Suprapubic skin (tissue), 4 donors: ENCODE measurements at regions not wholly inside any gene's neighbourhood (a gene's known extent, or its start where the extent isn't known, plus 50 kb on each side); places are given as distances from the start of the nearest gene placed in this dataset.

Experiments
- EP300 ChIP-seq: sonication (generic); formaldehyde crosslinking; IDR thresholded peaks from one replicate; pipeline ENCODE4 v1.6.1; 2017; ENCODE audit warnings: antibody characterized with exemption
- POLR2A ChIP-seq, 2 donors: fragments of 450-650 bp; IDR thresholded peaks; one replicate each; pipeline ENCODE4 v1.6.1; 2017; ENCODE audit warnings: antibody characterized with exemption in 2 of 2, mild to moderate bottlenecking in 2 of 2, moderate library complexity in 2 of 2
- POLR2AphosphoS5 ChIP-seq, 3 donors: sonication (generic); formaldehyde crosslinking; IDR thresholded peaks; one replicate each; pipeline ENCODE4 v1.6.1; 2017; ENCODE audit warnings: antibody characterized with exemption in 3 of 3
- TF ChIP-seq, protein P1 (sequence below), 2 donors: fragments of 200-600 bp in 1 of 2; fragments of 450-650 bp in 1 of 2; sonication (generic) in 1 of 2; IDR thresholded peaks; one replicate each; pipeline ENCODE4 v1.5.1; 2016 to 2019; ENCODE audit warnings: antibody characterized with exemption in 2 of 2, mild to moderate bottlenecking in 1 of 2, moderate library complexity in 1 of 2

DNA sequence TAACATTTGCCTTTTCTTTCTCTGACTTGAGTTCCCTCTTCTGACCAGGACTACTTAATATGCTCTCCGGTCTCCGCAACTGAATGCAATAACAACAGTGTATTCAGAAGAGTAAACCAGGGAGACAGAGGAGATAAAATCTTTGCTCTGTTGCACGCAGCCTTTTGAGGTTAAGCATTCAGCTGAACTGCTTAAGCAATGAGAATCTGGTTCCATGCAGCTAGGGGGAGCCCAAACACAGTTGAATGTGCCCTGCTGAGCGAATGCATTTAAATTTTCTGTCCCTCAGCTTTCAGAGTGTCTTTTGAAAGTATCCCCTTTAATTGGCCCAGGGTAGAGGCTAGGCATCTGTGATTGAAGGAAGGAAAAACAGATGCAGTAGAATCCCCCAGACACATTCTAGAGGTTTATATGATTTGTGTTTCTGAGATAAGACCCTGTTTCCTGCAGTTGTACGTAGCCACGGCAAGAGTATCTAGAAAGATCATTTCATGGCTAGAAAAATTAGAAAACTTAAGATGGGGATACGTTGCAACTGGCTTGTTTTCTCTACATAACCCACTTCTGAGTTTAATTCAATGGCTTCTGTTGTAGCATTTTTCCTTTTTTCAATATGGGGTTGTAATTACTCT, 309.6 kb downstream of the TUSC7 start:
- TF ChIP-seq EP300 (no peak), POLR2AphosphoS5 (IDR thresholded peaks at IDR 0.05) (no peak), POLR2A (IDR thresholded peaks at IDR 0.05) (no peak)
- TF ChIP-seq, protein P1, sequence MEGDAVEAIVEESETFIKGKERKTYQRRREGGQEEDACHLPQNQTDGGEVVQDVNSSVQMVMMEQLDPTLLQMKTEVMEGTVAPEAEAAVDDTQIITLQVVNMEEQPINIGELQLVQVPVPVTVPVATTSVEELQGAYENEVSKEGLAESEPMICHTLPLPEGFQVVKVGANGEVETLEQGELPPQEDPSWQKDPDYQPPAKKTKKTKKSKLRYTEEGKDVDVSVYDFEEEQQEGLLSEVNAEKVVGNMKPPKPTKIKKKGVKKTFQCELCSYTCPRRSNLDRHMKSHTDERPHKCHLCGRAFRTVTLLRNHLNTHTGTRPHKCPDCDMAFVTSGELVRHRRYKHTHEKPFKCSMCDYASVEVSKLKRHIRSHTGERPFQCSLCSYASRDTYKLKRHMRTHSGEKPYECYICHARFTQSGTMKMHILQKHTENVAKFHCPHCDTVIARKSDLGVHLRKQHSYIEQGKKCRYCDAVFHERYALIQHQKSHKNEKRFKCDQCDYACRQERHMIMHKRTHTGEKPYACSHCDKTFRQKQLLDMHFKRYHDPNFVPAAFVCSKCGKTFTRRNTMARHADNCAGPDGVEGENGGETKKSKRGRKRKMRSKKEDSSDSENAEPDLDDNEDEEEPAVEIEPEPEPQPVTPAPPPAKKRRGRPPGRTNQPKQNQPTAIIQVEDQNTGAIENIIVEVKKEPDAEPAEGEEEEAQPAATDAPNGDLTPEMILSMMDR (IDR thresholded peaks at IDR 0.05), result peak; percentile 25 to 64
